ENCODE measurements at regions not wholly inside any gene's neighbourhood (a gene's known extent, or its start where the extent isn't known, plus 50 kb on each side); places are given as distances from the start of the nearest gene placed in this dataset.

- TF ChIP-seq CTCF (IDR thresholded peaks at IDR 0.05; ENCODE audit: insufficient read depth, low read length, poor library complexity, severe bottlenecking), result no peak
- no peak for TF ChIP-seq EZH2phosphoT487 (conservative IDR thresholded peaks at IDR 0.05; ENCODE audit: low read length)
These were observed 178.7 kb downstream of the CHD9NB start for GRCh38 chr16:52874042-52874441.

Data from SU-DHL-6 (cell line).